K562 (cell line): ENCODE measurements at regions not wholly inside any gene's neighbourhood (a gene's known extent, or its start where the extent isn't known, plus 50 kb on each side); places are given as distances from the start of the nearest gene placed in this dataset.

ENCODE experiments used
- ATAC-seq: fragments of 200-7000 bp; cut with Tn5 transposase; 3 replicates; pipeline ENCODE4 v1.9.1; 2020; ENCODE audit warnings: moderate library complexity
- BruUV-seq: library from RNA; stranded (reverse); fragments of 400-500 nt; replicated peaks from 2 replicates; lab custom pipeline; 2021; lab: Mats Ljungman, UMichigan
- CTCF ChIA-PET: fragments of 300-600 bp; formaldehyde crosslinking; extraction: SDS; loops from one replicate; lab custom pipeline; 2021; ENCODE audit warnings: low intra/inter-chr PET ratio; lab: Yijun Ruan, JAX
- POLR2A ChIA-PET: fragments of 300-600, 350-650 bp; sonication (Branson Sonifier 250); formaldehyde crosslinking; extraction: SDS; loops from one replicate; lab custom pipeline; 2021; ENCODE audit warnings: antibody characterized with exemption, inconsistent platforms; lab: Yijun Ruan, JAX
- DNase-seq, 4 experiments: peaks; one replicate each; pipeline versions ENCODE4 v3.0.0 to v3.0.0-alpha.2; 2011 to 2018; ENCODE audit warnings: low spot score in 3 of 4, mixed read lengths in 3 of 4; ENCODE audit errors: extremely low read depth in 1 of 4
- FAIRE-seq: peaks from 2 replicates; lab custom pipeline; 2011; peaks lifted over from hg19 to GRCh38; lab: Jason Lieb, UNC
- H2AFZ ChIP-seq: 2 replicates; pipeline ENCODE4 v1.6.0; 2011; ENCODE audit warnings: low read depth, low read length, control low read depth, inconsistent platforms
- H3K27ac ChIP-seq: fragments of 200-600 bp; 3 replicates; pipeline ENCODE4 v1.8.0; 2011; ENCODE audit warnings: low read depth, mild to moderate bottlenecking, control low read depth, inconsistent platforms, low read length, moderate library complexity, mixed read lengths; ENCODE audit errors: extremely low read depth
- H3K27me3 ChIP-seq, 2 experiments: fragments of 300-600 bp in 1 of 2; 2 replicates in 1 of 2; 3 replicates in 1 of 2; pipeline versions ENCODE4 v1.6.0 to v1.8.0; 2011; ENCODE audit warnings: inconsistent platforms in 2 of 2, low read length in 2 of 2, mild to moderate bottlenecking in 1 of 2, mixed read lengths in 1 of 2, moderate library complexity in 1 of 2; ENCODE audit not compliant: control insufficient read depth in 2 of 2, insufficient read depth in 2 of 2
- H3K36me3 ChIP-seq: fragments of 300-600 bp; 3 replicates; pipeline ENCODE4 v1.8.0; 2011; ENCODE audit warnings: mild to moderate bottlenecking, low read length, inconsistent platforms; ENCODE audit not compliant: control insufficient read depth, insufficient read depth
- H3K4me1 ChIP-seq, 2 experiments: fragments of 200-600 bp in 1 of 2; replicated peaks in 1 of 2; 2 replicates in 1 of 2; 3 replicates in 1 of 2; pipeline versions ENCODE4 v1.5.1 to v1.8.0; 2011; ENCODE audit warnings: inconsistent platforms in 2 of 2, low read length in 2 of 2, mild to moderate bottlenecking in 1 of 2, mixed read lengths in 1 of 2, moderate library complexity in 1 of 2; ENCODE audit not compliant: control insufficient read depth in 2 of 2, insufficient read depth in 2 of 2
- H3K4me2 ChIP-seq: 2 replicates; pipeline ENCODE4 v1.6.1; 2011; ENCODE audit warnings: low read length, control low read depth, inconsistent platforms, mixed read lengths; ENCODE audit not compliant: insufficient read depth
- H3K4me3 ChIP-seq: fragments of 200-600 bp; sonication (generic), shearing (Covaris generic); 2 replicates; pipeline ENCODE4 v1.5.1; 2016; ENCODE audit warnings: control low read depth, inconsistent platforms
- H3K79me2 ChIP-seq: fragments of 200-600 bp; 3 replicates; pipeline ENCODE4 v1.8.0; 2011; ENCODE audit warnings: low read length, inconsistent platforms; ENCODE audit not compliant: control insufficient read depth, insufficient read depth
- H3K9ac ChIP-seq, 2 experiments: 2 replicates each; pipeline versions ENCODE4 v1.6.0 to v1.6.1; 2011; ENCODE audit warnings: low read depth in 2 of 2, low read length in 2 of 2, control low read depth in 1 of 2, inconsistent platforms in 1 of 2, mild to moderate bottlenecking in 1 of 2, mixed read lengths in 1 of 2; ENCODE audit not compliant: insufficient read depth in 1 of 2
- H3K9me1 ChIP-seq: one replicate; pipeline ENCODE4 v1.6.0; 2011; ENCODE audit warnings: inconsistent platforms, mild to moderate bottlenecking, low read length, moderate library complexity; ENCODE audit not compliant: control insufficient read depth, insufficient read depth
- H3K9me3 ChIP-seq: replicated peaks from 2 replicates; pipeline ENCODE4 v1.5.1; 2011; ENCODE audit warnings: low read depth, low read length, inconsistent platforms; ENCODE audit not compliant: control insufficient read depth, insufficient read depth
- H4K20me1 ChIP-seq: replicated peaks from 2 replicates; pipeline ENCODE4 v1.6.1; 2011; ENCODE audit warnings: low read length, inconsistent platforms, mixed read lengths; ENCODE audit not compliant: control insufficient read depth, insufficient read depth
- GTF2B ChIP-seq: IDR thresholded peaks from 2 replicates; pipeline ENCODE4 v1.6.1; 2011; ENCODE audit not compliant: insufficient read length; ENCODE audit errors: extremely low read depth
- HNRNPH1 ChIP-seq: fragments of 200-400 bp; formaldehyde crosslinking; optimal IDR thresholded peaks from 2 replicates; pipeline ENCODE3; 2017; ENCODE audit warnings: low read depth, mild to moderate bottlenecking, low read length, moderate library complexity
- KHSRP ChIP-seq: fragments of 450-650 bp; IDR thresholded peaks from 2 replicates; pipeline ENCODE4 v1.6.1; 2017
- MEF2D ChIP-seq: conservative IDR thresholded peaks from 2 replicates; pipeline ENCODE4 v1.6.1; 2016; ENCODE audit warnings: low read depth, missing genetic modification characterization, missing compliant biosample characterization
- POLR2AphosphoS5 ChIP-seq: IDR thresholded peaks from 2 replicates; pipeline ENCODE4 v1.6.1; 2011; ENCODE audit warnings: mild to moderate bottlenecking, low read depth, low read length, moderate library complexity; ENCODE audit not compliant: control insufficient read depth, insufficient read depth
- SMAD4 ChIP-seq: fragments of 250-450 bp; sonication (Bioruptor Pico); conservative IDR thresholded peaks from 2 replicates; pipeline ENCODE4 v1.8.0; 2021; ENCODE audit warnings: inconsistent platforms, mild to moderate bottlenecking, moderate library complexity
- SMC3 ChIP-seq: conservative IDR thresholded peaks from 2 replicates; pipeline ENCODE4 v1.6.1; 2011; ENCODE audit warnings: low read depth, low read length, improper control_type of control experiment; ENCODE audit not compliant: insufficient read depth
- TEAD1 ChIP-seq, 2 experiments: fragments of 450-650 bp in 1 of 2; sonication (generic) in 1 of 2; formaldehyde crosslinking; IDR thresholded peaks; 2 replicates each; pipeline versions ENCODE4 v1.4.0 to v1.8.0; 2020 to 2022; ENCODE audit warnings: mild to moderate bottlenecking in 2 of 2, missing genetic modification reagents in 1 of 2
- XRCC4 ChIP-seq: IDR thresholded peaks from one replicate; pipeline ENCODE4 v1.6.1; 2011; ENCODE audit not compliant: insufficient read depth, insufficient read length; ENCODE audit errors: extremely low read depth
- ZNF174 ChIP-seq: fragments of 250-450 bp; sonication (Bioruptor Pico); IDR thresholded peaks from 2 replicates; pipeline ENCODE4 v1.4.0; 2020; ENCODE audit warnings: mild to moderate bottlenecking
- ZNF696 ChIP-seq: fragments of 250-450 bp; sonication (Bioruptor Pico); conservative IDR thresholded peaks from 2 replicates; pipeline ENCODE4 v1.4.0; 2020; ENCODE audit warnings: mild to moderate bottlenecking, moderate library complexity
- ZNF75A ChIP-seq: fragments of 450-650 bp; formaldehyde crosslinking; IDR thresholded peaks from 2 replicates; pipeline ENCODE4 v1.4.0; 2020; ENCODE audit warnings: mild to moderate bottlenecking
- ZNF766 ChIP-seq: fragments of 200-800 bp; sonication (Bioruptor generic); conservative IDR thresholded peaks from 2 replicates; pipeline ENCODE4 v1.6.1; 2016; ENCODE audit warnings: missing genetic modification characterization, missing compliant biosample characterization
- WGBS: fragments of 100-300 bp; shearing (Covaris generic); methylation state at CpG from one replicate; pipeline ENCODE4 v1.1.6; 2016; ENCODE audit warnings: low coverage, mixed read lengths; ENCODE audit not compliant: insufficient coverage; ENCODE audit errors: missing lambda C conversion rate; 5-methylcytosine and 5-hydroxymethylcytosine counted together
- in situ Hi-C: fragments of 300-500 bp; cut with MboI; formaldehyde crosslinking; loops from 4 replicates; pipeline ENCODE4 v1.15.0; 2018; ENCODE audit warnings: inconsistent platforms, mixed read lengths
- intact Hi-C: fragments of 100-400 bp; cut with micrococcal nuclease; formaldehyde crosslinking; loops from 2 replicates; pipeline ENCODE4 v1.14.2; 2022
- TF ChIP-seq, protein P1 (sequence below): sonication (generic); formaldehyde crosslinking; IDR thresholded peaks from 2 replicates; pipeline ENCODE4 v1.8.1; 2023; ENCODE audit warnings: mild to moderate bottlenecking, missing genetic modification reagents
- TF ChIP-seq, protein P2 (sequence below): fragments of 450-650 bp; IDR thresholded peaks from 2 replicates; pipeline ENCODE4 v1.6.1; 2016; ENCODE audit warnings: missing biosample characterization, missing genetic modification characterization

GRCh38 chr1:168917796-168918195, 188.7 kb upstream of the ATP1B1 start (continued):
- TF ChIP-seq SMAD4 (CRISPR knock-in tag) (no peak), POLR2AphosphoS5 (no peak)
- TF ChIP-seq, protein P1, sequence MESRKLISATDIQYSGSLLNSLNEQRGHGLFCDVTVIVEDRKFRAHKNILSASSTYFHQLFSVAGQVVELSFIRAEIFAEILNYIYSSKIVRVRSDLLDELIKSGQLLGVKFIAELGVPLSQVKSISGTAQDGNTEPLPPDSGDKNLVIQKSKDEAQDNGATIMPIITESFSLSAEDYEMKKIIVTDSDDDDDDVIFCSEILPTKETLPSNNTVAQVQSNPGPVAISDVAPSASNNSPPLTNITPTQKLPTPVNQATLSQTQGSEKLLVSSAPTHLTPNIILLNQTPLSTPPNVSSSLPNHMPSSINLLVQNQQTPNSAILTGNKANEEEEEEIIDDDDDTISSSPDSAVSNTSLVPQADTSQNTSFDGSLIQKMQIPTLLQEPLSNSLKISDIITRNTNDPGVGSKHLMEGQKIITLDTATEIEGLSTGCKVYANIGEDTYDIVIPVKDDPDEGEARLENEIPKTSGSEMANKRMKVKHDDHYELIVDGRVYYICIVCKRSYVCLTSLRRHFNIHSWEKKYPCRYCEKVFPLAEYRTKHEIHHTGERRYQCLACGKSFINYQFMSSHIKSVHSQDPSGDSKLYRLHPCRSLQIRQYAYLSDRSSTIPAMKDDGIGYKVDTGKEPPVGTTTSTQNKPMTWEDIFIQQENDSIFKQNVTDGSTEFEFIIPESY (CRISPR knock-in tag), result no peak
- TF ChIP-seq, all 486 proteins: peak for 0

- Histone ChIP-seq H3K4me1 (no peaks in the 10 kb centered on the region), H2AFZ (no peak overlapping the region), H3K4me2 (no peak overlapping the region)
These were observed 187.4 kb upstream of the ATP1B1 start for GRCh38 chr1:168918860-168919741.

More at GRCh38 chr1:168918860-168919741, 187.4 kb upstream of the ATP1B1 start:
- DNase-seq (no peak), ATAC-seq (no peak), FAIRE-seq (no peak)
- intact Hi-C loops, result no loop called here
- Histone ChIP-seq H3K9ac (no peak overlapping the region), H3K27me3 (no peaks in the 10 kb centered on the region; a peak in 1 of 5 replicates), H3K27ac (no peak overlapping the region), H3K4me3 (no peak overlapping the region), H3K9me3 (no peaks in the 10 kb centered on the region), H3K79me2 (no peaks in the 10 kb centered on the region), H4K20me1 (no peaks in the 10 kb centered on the region), H3K36me3 (no peaks in the 10 kb centered on the region), H3K9me1 (no peaks in the 10 kb centered on the region)
- in situ Hi-C loops, result no loop called here
- ChIA-PET CTCF (no interaction called here), POLR2A (no interaction called here)
- BruUV-seq, result no TSS peak
- TF ChIP-seq KHSRP (no peak), SMC3 (no peak), HNRNPH1 (no peak), MEF2D (tag) (no peak), ZNF75A (CRISPR knock-in tag) (no peak), ZNF174 (CRISPR knock-in tag) (no peak), ZNF766 (CRISPR knock-in tag) (no peak), XRCC4 (no peak), GTF2B (no peak), ZNF696 (CRISPR knock-in tag) (no peak), TEAD1 (CRISPR knock-in tag; IDR thresholded peaks at IDR 0.05) (no peak)
- TF ChIP-seq, protein P2, sequence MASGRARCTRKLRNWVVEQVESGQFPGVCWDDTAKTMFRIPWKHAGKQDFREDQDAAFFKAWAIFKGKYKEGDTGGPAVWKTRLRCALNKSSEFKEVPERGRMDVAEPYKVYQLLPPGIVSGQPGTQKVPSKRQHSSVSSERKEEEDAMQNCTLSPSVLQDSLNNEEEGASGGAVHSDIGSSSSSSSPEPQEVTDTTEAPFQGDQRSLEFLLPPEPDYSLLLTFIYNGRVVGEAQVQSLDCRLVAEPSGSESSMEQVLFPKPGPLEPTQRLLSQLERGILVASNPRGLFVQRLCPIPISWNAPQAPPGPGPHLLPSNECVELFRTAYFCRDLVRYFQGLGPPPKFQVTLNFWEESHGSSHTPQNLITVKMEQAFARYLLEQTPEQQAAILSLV (tag), result no peak
- 0% methylated on average over 5 of the region's 5 CpGs for WGBS
